B cell (primary cell): ENCODE measurements at regions not wholly inside any gene's neighbourhood (a gene's known extent, or its start where the extent isn't known, plus 50 kb on each side); places are given as distances from the start of the nearest gene placed in this dataset.

Experiments
- ATAC-seq: fragments of 200-7000 bp; cut with Tn5 transposase; one replicate; pipeline ENCODE4 v1.10.0; 2021; ENCODE audit warnings: low read depth, mild to moderate bottlenecking, moderate number of reproducible peaks, moderate library complexity
- CTCF ChIA-PET: fragments of 350-600 bp; sonication (Branson Sonifier 250); formaldehyde crosslinking; loops from one replicate; lab custom pipeline; 2021; ENCODE audit warnings: antibody characterized with exemption, inconsistent platforms; lab: Charles Lee
- POLR2A ChIA-PET: fragments of 350-600 bp; sonication (Branson Sonifier 250); formaldehyde crosslinking; loops from one replicate; lab custom pipeline; 2021; ENCODE audit warnings: antibody characterized with exemption; lab: Charles Lee
- DNase-seq: peaks from one replicate; pipeline ENCODE4 v3.0.0; 2013
- H2AFZ ChIP-seq: 2 replicates; pipeline ENCODE4 v1.6.1; 2012; ENCODE audit warnings: mild to moderate bottlenecking, low read depth, low read length; ENCODE audit not compliant: insufficient read depth, poor library complexity, severe bottlenecking
- H3K27ac ChIP-seq, 2 donors: 1 replicate in 1 of 2; 2 replicates in 1 of 2; pipeline ENCODE4 v1.5.1; 2012 to 2013; ENCODE audit warnings: low read length in 2 of 2, mild to moderate bottlenecking in 2 of 2, moderate library complexity in 1 of 2
- H3K27me3 ChIP-seq, 4 experiments: fragments of 200-600 bp in 1 of 4; sonication (generic) in 1 of 4; replicated peaks in 1 of 4; 1 replicate in 2 of 4; 2 replicates in 2 of 4; pipeline versions ENCODE4 v1.6.1 to v1.7.0; 2013 to 2016; ENCODE audit warnings: low read length in 3 of 4, mild to moderate bottlenecking in 2 of 4, mixed read lengths in 1 of 4, moderate library complexity in 1 of 4; ENCODE audit not compliant: insufficient read depth in 4 of 4, control insufficient read depth in 3 of 4; ENCODE audit errors: control extremely low read depth in 1 of 4
- H3K36me3 ChIP-seq, 2 experiments: replicated peaks in 1 of 2; 1 replicate in 1 of 2; 2 replicates in 1 of 2; pipeline versions ENCODE4 v1.6.1 to v1.7.1; 2013; ENCODE audit warnings: low read length in 1 of 2; ENCODE audit not compliant: insufficient read depth in 2 of 2, control insufficient read depth in 1 of 2; ENCODE audit errors: control extremely low read depth in 1 of 2, extremely low read depth in 1 of 2
- H3K4me1 ChIP-seq, 2 donors: fragments of 200-600 bp in 1 of 2; sonication (generic) in 1 of 2; 1 replicate in 1 of 2; 2 replicates in 1 of 2; pipeline versions ENCODE4 v1.5.1 to v1.6.1; 2013 to 2017; ENCODE audit warnings: low read length in 2 of 2; ENCODE audit not compliant: control insufficient read depth in 2 of 2, insufficient read depth in 2 of 2
- H3K4me2 ChIP-seq: replicated peaks from 2 replicates; pipeline ENCODE3; 2012; ENCODE audit warnings: mild to moderate bottlenecking, low read depth, low read length; ENCODE audit not compliant: poor library complexity, severe bottlenecking
- H3K4me3 ChIP-seq, 5 experiments: fragments of 200-600 bp in 1 of 5; sonication (generic) in 1 of 5; 1 replicate in 3 of 5; 2 replicates in 2 of 5; pipeline versions ENCODE4 v1.5.1 to v1.7.0; 2011 to 2016; ENCODE audit warnings: low read length in 4 of 5, mild to moderate bottlenecking in 4 of 5, low read depth in 2 of 5, control low read depth in 1 of 5, moderate library complexity in 1 of 5; ENCODE audit not compliant: insufficient read depth in 1 of 5; ENCODE audit errors: control extremely low read depth in 1 of 5, extremely low read depth in 1 of 5
- H3K79me2 ChIP-seq: fragments of 200-600 bp; sonication (generic); one replicate; pipeline ENCODE4 v1.6.0; 2016; ENCODE audit warnings: low read length; ENCODE audit not compliant: control insufficient read depth, insufficient read depth
- H3K9ac ChIP-seq: fragments of 200-600 bp; sonication (generic); 2 replicates; pipeline ENCODE4 v1.6.1; 2017; ENCODE audit warnings: mild to moderate bottlenecking, low read length, moderate library complexity
- H3K9me3 ChIP-seq, 3 donors: one replicate each; pipeline versions ENCODE4 v1.6.1 to v1.7.1; 2013; ENCODE audit warnings: low read length in 2 of 3; ENCODE audit not compliant: control insufficient read depth in 2 of 3, insufficient read depth in 1 of 3; ENCODE audit errors: control extremely low read depth in 1 of 3
- H4K20me1 ChIP-seq: 2 replicates; pipeline ENCODE4 v1.6.0; 2012; ENCODE audit warnings: mild to moderate bottlenecking, low read length; ENCODE audit not compliant: insufficient read depth, control insufficient read depth, poor library complexity, severe bottlenecking
- H3K27ac Mint-ChIP-seq: one replicate; pipeline ENCODE4 v1.8.0; 2021; ENCODE audit warnings: mixed read lengths
- H3K27me3 Mint-ChIP-seq: one replicate; pipeline ENCODE4 v1.8.0; 2021; ENCODE audit warnings: mixed read lengths
- H3K4me1 Mint-ChIP-seq: one replicate; pipeline ENCODE4 v1.8.0; 2021; ENCODE audit warnings: mixed read lengths
- H3K4me3 Mint-ChIP-seq: one replicate; pipeline ENCODE4 v1.8.0; 2021; ENCODE audit warnings: mixed read lengths
- H3K9me3 Mint-ChIP-seq: one replicate; pipeline ENCODE4 v1.8.0; 2022; ENCODE audit warnings: mixed read lengths; ENCODE audit not compliant: insufficient read depth
- EZH2 ChIP-seq: IDR thresholded peaks from 2 replicates; pipeline ENCODE4 v1.6.1; 2012; ENCODE audit warnings: borderline replicate concordance, low read depth, mild to moderate bottlenecking, moderate library complexity, low read length; ENCODE audit not compliant: insufficient read depth, poor library complexity, severe bottlenecking
- WGBS: methylation state at CpG from one replicate; pipeline ENCODE4 v1.1.5; 2013; ENCODE audit warnings: missing lambda C conversion rate; ENCODE audit not compliant: insufficient coverage; 5-methylcytosine and 5-hydroxymethylcytosine counted together
- intact Hi-C: fragments of 100-400 bp; cut with micrococcal nuclease; formaldehyde crosslinking; loops from one replicate; pipeline ENCODE4 v1.10.0; 2022
- TF ChIP-seq, protein P1 (sequence below): fragments of 200-600 bp; IDR thresholded peaks from one replicate; pipeline ENCODE4 v1.8.0; 2022; ENCODE audit warnings: antibody characterized with exemption, mild to moderate bottlenecking

DNA sequence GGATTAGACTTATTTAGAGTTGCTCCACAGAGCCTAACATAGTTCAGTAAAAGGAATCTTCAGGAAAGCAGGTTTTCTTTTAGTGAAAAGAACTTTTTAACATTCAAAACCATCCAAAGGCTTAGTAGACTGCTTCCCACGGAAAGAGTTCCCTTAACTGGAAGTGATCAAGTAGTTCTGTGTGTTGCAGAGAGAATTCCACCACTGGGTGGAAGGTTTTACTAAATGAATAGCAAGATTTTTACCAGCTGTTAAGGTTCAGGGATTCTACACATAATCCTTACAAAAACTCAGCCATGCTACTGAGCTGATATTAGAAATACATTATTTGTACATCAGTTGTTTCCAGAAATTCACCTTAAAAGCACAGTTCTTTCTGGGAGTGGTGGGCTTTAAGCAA is 119.7 kb downstream of the GDAP2 start:
- no peaks in the 10 kb centered on the region for H4K20me1 ChIP-seq
- Mint-ChIP-seq H3K4me1 (no peaks in the 10 kb centered on the region), H3K9me3 (no peaks in the 10 kb centered on the region), H3K27ac (no peak overlapping the region), H3K4me3 (no peak overlapping the region), H3K27me3 (peaks cover 26% of the 10 kb centered on the region)
- H3K79me2 ChIP-seq, result no peaks in the 10 kb centered on the region
- no peak for ATAC-seq
- peaks cover 0 to 3% (median 0%) of the 10 kb centered on the region in 4 experiments for H3K27me3 ChIP-seq
- H3K4me3 ChIP-seq, result no peak overlapping the region
- no peak overlapping the region for H2AFZ ChIP-seq
- no peak overlapping the region for H3K9ac ChIP-seq
- no peak for DNase-seq
- no CpG with 5 or more reads among the region's 1 CpG for WGBS
- no peak overlapping the region for H3K27ac ChIP-seq
- no peaks in the 10 kb centered on the region for H3K4me1 ChIP-seq
- no peaks in the 10 kb centered on the region for H3K9me3 ChIP-seq
- POLR2A ChIA-PET, result no interaction called here
- H3K4me2 ChIP-seq, result no peak overlapping the region
- intact Hi-C loops, result no loop called here
- H3K36me3 ChIP-seq, result no peaks in the 10 kb centered on the region
- TF ChIP-seq EZH2, result no peak
- TF ChIP-seq, protein P1, sequence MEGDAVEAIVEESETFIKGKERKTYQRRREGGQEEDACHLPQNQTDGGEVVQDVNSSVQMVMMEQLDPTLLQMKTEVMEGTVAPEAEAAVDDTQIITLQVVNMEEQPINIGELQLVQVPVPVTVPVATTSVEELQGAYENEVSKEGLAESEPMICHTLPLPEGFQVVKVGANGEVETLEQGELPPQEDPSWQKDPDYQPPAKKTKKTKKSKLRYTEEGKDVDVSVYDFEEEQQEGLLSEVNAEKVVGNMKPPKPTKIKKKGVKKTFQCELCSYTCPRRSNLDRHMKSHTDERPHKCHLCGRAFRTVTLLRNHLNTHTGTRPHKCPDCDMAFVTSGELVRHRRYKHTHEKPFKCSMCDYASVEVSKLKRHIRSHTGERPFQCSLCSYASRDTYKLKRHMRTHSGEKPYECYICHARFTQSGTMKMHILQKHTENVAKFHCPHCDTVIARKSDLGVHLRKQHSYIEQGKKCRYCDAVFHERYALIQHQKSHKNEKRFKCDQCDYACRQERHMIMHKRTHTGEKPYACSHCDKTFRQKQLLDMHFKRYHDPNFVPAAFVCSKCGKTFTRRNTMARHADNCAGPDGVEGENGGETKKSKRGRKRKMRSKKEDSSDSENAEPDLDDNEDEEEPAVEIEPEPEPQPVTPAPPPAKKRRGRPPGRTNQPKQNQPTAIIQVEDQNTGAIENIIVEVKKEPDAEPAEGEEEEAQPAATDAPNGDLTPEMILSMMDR, result no peak
- CTCF ChIA-PET, result no interaction called here

DNA sequence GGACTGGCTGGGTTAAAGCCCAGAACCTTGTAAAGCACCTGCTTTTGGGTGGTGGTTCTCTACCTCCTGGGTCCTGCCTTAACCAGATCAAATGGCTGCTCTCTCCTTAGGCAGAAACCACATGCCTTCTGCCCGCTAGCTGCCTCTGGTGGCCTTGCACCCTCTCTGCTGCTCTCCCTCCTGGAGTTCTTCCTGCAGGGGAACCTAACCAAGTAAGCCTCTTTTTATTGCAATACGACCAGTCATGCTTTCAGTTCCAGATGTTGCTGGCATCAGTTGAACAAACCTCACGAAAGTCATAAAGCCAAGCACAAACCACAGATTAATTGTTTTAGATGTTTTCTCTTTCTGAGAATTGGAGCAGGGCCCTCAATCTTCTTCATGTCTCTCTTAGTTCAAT is 118.9 kb downstream of the GDAP2 start:
- intact Hi-C loops, result no loop called here

More for the DNA sequence above, 118.9 kb downstream of the GDAP2 start:
- H3K27ac Mint-ChIP-seq, result no peak overlapping the region
- no peak overlapping the region for H3K4me3 ChIP-seq
- H3K9ac ChIP-seq, result no peak overlapping the region
- no peak for TF ChIP-seq EZH2
- TF ChIP-seq, protein P1, result no peak
- no peak overlapping the region for H3K4me3 Mint-ChIP-seq
- H3K9me3 Mint-ChIP-seq, result no peaks in the 10 kb centered on the region
- H2AFZ ChIP-seq, result no peak overlapping the region
- WGBS, result 100% methylated on average over 1 of the region's 3 CpGs
- H3K27me3 Mint-ChIP-seq, result peaks cover 18% of the 10 kb centered on the region
- ChIA-PET CTCF (no interaction called here), POLR2A (no interaction called here)
- no peak overlapping the region for H3K27ac ChIP-seq
- no peaks in the 10 kb centered on the region for H3K4me1 ChIP-seq
- H3K79me2 ChIP-seq, result no peaks in the 10 kb centered on the region
- H3K4me2 ChIP-seq, result no peak overlapping the region
- no peaks in the 10 kb centered on the region for H3K9me3 ChIP-seq
- DNase-seq, result no peak
- peaks cover 0 to 3% (median 0%) of the 10 kb centered on the region in 4 experiments for H3K27me3 ChIP-seq
- H3K36me3 ChIP-seq, result no peaks in the 10 kb centered on the region
- H4K20me1 ChIP-seq, result no peaks in the 10 kb centered on the region
- H3K4me1 Mint-ChIP-seq, result no peaks in the 10 kb centered on the region
- ATAC-seq, result no peak
